MM.1S (cell line): ENCODE measurements at regions not wholly inside any gene's neighbourhood (a gene's known extent, or its start where the extent isn't known, plus 50 kb on each side); places are given as distances from the start of the nearest gene placed in this dataset.

Experiments
- CTCF ChIP-seq: fragments of 300-600 bp; sonication (generic); IDR thresholded peaks from 2 replicates; pipeline ENCODE4 v1.5.1; 2016; ENCODE audit warnings: antibody characterized with exemption, low read length, mixed read lengths
- EZH2 ChIP-seq: fragments of 300-600 bp; sonication (generic); optimal IDR thresholded peaks from 2 replicates; pipeline ENCODE3; 2017; ENCODE audit warnings: low read depth, mild to moderate bottlenecking, antibody characterized with exemption, low read length, mixed read lengths
- EZH2phosphoT487 ChIP-seq: fragments of 300-600 bp; sonication (generic); IDR thresholded peaks from 2 replicates; pipeline ENCODE4 v1.6.1; 2018; ENCODE audit warnings: antibody characterized with exemption, low read length

DNA sequence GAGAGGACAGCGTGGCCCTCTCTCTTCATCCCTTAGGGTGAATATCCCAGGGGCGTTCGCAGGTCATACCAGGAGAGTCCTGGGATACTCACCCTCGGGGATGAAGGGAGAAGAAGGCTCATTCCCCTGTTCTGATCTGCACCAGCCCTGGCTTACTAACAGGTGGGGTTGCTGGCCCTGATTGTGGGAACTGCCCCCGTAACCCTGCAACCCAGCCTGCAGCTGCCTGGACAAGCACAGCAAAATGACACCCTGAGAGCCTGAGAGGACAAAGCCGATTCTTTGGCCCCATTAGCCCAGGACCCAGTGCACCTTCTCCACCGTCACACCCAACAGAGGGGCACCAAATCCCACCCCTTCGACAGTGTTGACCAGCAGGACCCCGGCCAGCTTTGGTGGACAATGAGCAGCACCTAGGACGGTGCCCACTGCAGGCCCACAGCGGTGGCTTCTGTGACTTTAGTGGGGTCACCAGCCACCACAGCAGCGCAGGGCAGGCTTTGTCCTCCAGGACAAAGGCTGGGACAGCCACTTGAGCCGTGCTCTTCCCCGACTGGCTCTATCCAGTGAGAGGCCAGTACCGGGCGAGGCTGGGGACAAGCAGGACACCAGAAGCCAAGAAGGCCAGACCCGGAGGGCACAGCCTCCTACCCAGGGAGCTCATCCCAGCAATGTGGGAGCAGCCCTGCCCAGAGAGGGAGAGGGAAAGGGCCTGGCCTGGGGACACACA lies 98.5 kb upstream of the RTL6 start:
- TF ChIP-seq CTCF (no peak), EZH2 (no peak), EZH2phosphoT487 (no peak)
